HL-60 (cell line): ENCODE measurements at regions not wholly inside any gene's neighbourhood (a gene's known extent, or its start where the extent isn't known, plus 50 kb on each side); places are given as distances from the start of the nearest gene placed in this dataset.

Source experiments
- DNase-seq, 2 experiments: peaks; one replicate each; pipeline ENCODE4 v3.0.0-alpha.2; 2010 to 2020; ENCODE audit warnings: low read depth in 1 of 2, low spot score in 1 of 2
- H3K27ac ChIP-seq: fragments of 250-450 bp; sonication (Bioruptor Pico); replicated peaks from 2 replicates; pipeline ENCODE4 v1.5.1; 2020; ENCODE audit warnings: mild to moderate bottlenecking, moderate library complexity
- H3K27me3 ChIP-seq: fragments of 250-450 bp; sonication (Bioruptor Pico); 2 replicates; pipeline ENCODE4 v1.5.1; 2021; ENCODE audit warnings: mild to moderate bottlenecking, moderate library complexity; ENCODE audit not compliant: insufficient read depth, poor library complexity, severe bottlenecking
- H3K4me3 ChIP-seq: replicated peaks from 2 replicates; pipeline ENCODE4 v1.5.1; 2011; ENCODE audit warnings: mild to moderate bottlenecking, control low read depth, low read length; ENCODE audit not compliant: insufficient read depth
- CTCF ChIP-seq: IDR thresholded peaks from one replicate; pipeline ENCODE4 v1.5.1; 2011; ENCODE audit warnings: low read length, control low read depth, inconsistent platforms; ENCODE audit not compliant: insufficient read depth
- GABPA ChIP-seq: IDR thresholded peaks from 2 replicates; pipeline ENCODE4 v1.6.1; 2012; ENCODE audit warnings: low read depth
- POLR2AphosphoS5 ChIP-seq: IDR thresholded peaks from 2 replicates; pipeline ENCODE4 v1.6.1; 2012; ENCODE audit warnings: low read depth
- REST ChIP-seq: IDR thresholded peaks from 2 replicates; pipeline ENCODE4 v1.6.1; 2012; ENCODE audit warnings: low read depth; ENCODE audit not compliant: insufficient replicate concordance
- SPI1 ChIP-seq: IDR thresholded peaks from 2 replicates; pipeline ENCODE4 v1.6.1; 2012; ENCODE audit warnings: low read depth, mild to moderate bottlenecking, borderline replicate concordance

GRCh38 chr4:41880840-41881831 is 54.1 kb upstream of the TMEM33 start:
- no peak for DNase-seq
- H3K27ac ChIP-seq, result no peak overlapping the region
- no peak for TF ChIP-seq CTCF
- TF ChIP-seq GABPA, result no peak
- no peak for TF ChIP-seq POLR2AphosphoS5
- no peak for TF ChIP-seq SPI1
- TF ChIP-seq REST, result no peak
- peaks cover 55% of the 10 kb centered on the region for H3K27me3 ChIP-seq
- no peak overlapping the region for H3K4me3 ChIP-seq

- Histone ChIP-seq H3K27ac (no peak overlapping the region), H3K27me3 (peaks cover 60% of the 10 kb centered on the region), H3K4me3 (no peak overlapping the region)
- no peak for TF ChIP-seq CTCF
- no peak for TF ChIP-seq POLR2AphosphoS5
- no peak for TF ChIP-seq SPI1
- TF ChIP-seq GABPA, result no peak
- TF ChIP-seq REST, result no peak
- DNase-seq, result no peak
Measured at GRCh38 chr4:41880022-41880837, 55.0 kb upstream of the TMEM33 start.

GRCh38 chr4:41879552-41879951 is 55.7 kb upstream of the TMEM33 start:
- no peak for TF ChIP-seq GABPA
- no peak for TF ChIP-seq CTCF
- TF ChIP-seq REST, result no peak
- no peak for TF ChIP-seq POLR2AphosphoS5
- no peak for TF ChIP-seq SPI1
- DNase-seq, result no peak
- no peak overlapping the region for H3K4me3 ChIP-seq
- peaks cover 67% of the 10 kb centered on the region for H3K27me3 ChIP-seq
- no peak overlapping the region for H3K27ac ChIP-seq
